IPS-NIHi7 (cell line): ENCODE measurements at regions not wholly inside any gene's neighbourhood (a gene's known extent, or its start where the extent isn't known, plus 50 kb on each side); places are given as distances from the start of the nearest gene placed in this dataset.
"Not testable (repeated sequence)": the region's sequence is repeated elsewhere in the genome, so short reads cannot be mapped to it uniquely, and the experiment has no call there.

Experiments used
- DNase-seq: peaks from one replicate; pipeline ENCODE4 v3.0.0; 2012; ENCODE audit warnings: mixed read lengths; ENCODE audit errors: extremely low spot score

DNA sequence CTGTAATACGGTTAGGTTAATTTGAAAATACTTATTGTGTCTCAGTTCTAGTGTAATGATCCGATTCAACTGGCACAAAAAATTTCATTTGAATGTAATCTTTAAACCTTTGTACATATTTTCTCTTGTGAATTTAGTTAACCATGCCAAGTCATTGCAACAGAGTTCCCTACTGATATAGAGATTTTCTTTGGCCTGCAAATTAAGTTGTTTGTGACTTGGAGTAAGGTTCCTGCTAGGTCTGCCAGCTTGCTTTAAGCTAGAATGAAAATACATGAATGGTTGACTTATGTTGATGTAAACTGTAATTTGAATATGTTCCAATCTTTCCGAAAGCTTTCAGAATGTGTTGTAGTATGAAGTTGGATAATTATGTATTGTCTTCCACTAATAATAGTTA is 1004.1 kb upstream of the EDIL3 start:
- no peak for DNase-seq

DNA sequence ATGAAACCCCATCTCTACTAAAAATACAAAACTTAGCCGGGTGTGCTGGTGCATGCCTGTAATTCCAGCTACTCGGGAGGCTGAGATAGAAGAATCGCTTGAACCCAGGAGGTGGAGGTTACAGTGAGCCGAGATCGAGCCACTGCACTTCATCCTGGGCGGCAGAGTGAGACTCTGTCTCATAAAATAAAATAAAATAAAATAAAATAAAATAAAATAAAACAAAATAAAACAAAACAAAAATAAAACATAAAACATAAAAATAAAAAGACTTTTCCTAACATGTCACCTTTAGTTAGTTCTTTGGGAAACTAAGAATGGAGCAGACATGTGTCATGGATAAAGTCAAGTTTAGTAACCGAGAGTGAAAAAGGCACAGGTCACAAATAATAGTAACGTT is 1007.6 kb upstream of the EDIL3 start:
- not testable (repeated sequence) for DNase-seq

DNA sequence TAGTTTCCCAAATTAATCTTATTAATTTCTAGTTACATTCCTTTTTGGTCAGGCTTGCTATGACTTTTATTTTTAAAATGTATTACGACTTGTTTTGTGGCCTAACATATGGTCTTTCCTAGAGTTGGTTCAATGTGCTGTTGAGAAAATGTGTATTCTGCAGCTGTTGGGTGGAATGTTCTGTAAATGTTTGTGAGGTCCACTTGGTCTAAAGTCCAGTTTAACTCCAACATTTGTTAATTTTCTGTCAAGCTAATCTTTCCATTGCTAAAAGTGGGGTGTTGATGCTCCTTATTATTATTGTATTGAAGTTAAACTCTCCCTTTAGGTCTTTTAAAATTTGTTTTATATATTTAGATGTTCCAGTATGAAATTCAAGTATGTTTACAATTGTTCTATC is 1010.8 kb upstream of the EDIL3 start:
- no peak for DNase-seq

DNA sequence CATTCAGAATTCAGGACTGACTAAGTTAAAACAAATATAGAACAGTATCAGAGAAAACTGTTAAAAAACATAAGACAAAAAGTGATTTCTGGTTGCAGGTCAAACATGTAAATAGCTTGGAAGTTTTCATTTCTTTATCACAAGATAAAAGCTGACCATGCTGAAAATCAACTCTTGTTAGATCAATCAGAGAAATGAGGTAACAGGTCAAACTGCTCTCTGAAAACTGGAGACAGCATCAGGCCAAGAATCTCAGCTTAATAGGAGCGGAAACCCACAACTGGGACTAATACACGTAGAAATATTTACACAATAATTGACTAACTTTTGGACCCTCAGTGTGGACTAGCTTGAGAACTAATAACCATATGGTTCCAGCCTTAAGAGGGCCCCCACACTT is 1012.8 kb upstream of the EDIL3 start:
- DNase-seq, result no peak

DNA sequence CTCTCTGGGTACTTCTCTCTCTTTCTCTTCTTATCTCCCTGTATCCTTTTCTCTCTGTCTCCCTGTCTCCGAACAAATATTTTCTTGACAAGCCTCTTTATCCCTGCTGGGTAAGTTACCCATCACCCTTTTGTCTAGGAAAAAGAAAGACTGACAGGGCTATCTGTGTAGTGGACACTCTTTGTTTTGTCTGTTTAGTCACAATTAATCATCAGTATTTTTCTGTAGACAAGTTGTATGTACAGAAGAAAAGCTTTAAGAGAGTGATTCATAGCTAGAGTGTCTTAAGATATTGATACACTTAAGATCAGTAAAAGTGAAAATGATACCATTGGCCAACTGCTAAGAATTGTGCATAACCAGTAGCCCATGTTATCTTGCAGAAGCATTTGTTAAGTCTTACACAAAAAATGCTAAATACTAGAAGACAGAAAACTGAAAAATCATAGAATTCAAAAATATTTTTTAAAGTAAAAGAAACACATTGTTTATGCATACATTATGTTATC is 1043.8 kb upstream of the EDIL3 start:
- DNase-seq, result no peak

DNA sequence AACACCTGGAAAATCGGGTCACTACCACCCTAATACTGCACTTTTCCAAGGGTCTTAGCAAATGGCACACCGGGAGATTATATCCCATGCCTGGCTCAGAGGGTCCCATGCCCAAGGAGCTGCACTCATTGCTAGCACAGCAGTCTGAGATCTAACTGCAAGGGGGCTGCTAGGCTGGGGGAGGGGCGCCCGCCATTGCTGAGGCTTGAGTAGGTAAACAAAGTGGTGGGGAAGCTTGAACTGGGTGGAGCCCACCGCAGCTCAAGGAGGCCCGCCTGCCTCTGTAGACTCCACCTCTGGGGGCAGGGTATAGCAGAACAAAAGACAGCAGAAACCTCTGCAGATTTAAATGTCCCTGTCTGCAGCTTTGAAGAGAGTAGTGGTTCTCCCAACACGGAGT is 1047.0 kb upstream of the EDIL3 start:
- not testable (repeated sequence) for DNase-seq

DNA sequence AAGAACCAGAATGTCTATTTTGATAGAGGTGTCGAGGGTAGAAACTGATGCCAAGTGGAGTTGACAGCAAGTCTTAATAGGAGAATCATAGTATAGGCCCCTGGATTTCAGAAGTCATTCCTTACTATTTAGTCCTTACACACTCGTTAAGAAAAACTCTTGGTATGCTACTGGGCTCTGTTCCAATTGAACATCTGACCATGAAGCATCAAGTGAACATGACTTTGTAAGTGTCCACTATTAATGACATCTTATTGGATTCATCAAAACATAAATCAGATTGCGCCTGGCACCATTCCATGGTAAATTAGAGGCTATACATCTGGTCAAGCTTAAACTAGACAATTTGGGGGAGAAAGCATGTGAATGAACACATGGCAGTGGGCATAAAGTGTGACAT is 1056.5 kb upstream of the EDIL3 start:
- DNase-seq, result no peak

DNA sequence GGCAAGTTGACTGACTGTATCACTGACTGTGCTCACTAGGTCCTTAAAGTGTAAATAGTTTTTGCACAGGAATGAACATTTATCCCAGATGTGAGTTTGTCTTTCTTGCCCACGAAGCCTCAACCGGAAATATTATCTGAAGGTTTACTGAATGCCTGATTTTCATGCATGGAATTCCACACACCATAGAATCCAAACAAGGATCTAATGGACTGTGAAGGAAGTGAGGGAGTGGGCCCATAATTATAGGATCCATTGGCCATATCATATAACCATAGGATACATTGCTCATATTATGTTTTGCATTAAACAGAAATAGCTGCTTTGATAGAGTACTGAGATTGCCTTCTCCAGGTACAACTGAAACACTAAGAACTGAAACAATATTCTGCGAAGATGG is 1057.2 kb upstream of the EDIL3 start:
- DNase-seq, result no peak

DNA sequence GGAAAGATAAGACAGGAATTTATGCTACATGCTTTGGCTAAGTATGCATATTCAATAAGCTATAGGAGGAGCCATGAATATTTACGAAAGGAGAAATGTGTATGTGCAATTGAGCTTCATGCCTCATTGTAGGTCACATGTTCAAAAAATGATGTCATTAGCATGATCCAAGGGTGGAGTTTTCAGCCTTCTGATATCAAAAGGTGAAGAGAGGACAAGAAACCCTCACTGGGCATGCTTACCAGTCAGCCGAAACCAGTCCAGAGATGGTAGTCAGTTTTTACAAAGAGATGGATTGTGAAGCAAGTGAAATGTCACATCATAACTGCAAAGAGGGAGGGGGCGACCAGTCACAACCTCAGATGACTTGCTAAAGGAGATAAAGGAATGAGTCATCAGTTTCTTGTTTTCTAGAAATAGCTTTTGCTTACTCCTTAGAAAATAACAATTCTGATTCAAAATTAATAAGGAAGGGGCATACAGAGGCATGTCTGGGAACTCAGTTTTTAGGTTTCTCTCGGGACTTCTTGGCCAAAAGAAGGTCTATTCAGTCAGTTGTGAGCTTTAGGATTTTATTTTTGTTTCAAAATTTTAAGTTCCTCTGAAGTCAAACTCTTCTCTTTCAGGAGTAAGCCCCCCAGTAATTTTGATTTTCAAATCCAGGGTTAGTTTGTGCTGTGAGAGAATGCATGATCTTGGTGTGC is 1067.8 kb upstream of the EDIL3 start:
- DNase-seq, result no peak

DNA sequence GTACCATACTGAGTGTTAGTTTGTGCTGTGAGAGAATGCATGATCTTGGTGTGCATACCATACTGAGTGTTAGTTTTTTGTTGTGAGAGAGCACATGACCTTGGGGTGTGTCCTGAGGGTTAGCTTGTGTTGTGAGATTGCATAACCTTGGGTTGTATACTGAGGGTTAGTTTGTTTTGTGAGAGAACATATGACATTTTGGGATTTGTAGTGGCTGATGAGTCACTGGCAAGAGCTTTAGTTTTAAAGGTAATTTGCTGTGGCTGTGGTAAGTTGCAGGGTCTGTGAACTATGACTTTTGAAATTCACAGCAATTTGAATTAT is 1068.3 kb upstream of the EDIL3 start:
- no peak for DNase-seq

DNA sequence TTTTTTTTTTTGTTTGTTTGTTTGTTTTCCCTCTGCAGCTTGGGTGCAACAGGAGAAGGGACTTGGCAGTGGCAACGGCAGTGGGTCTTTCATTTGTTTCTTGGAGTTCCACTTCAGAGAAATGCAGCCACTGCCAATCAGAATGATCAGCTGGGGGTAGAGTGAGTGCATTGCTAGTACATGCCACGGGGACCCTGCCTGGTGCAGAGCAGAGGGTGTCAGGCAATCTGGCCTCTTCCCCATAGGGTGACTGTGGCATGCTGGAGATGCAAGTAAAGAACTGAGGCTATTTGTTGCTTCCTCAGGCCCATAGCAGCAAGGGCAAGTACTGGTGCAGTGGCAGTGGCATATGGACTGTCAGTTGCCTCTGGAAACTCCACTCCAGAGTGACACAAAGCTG is 1073.6 kb upstream of the EDIL3 start:
- DNase-seq, result no peak

DNA sequence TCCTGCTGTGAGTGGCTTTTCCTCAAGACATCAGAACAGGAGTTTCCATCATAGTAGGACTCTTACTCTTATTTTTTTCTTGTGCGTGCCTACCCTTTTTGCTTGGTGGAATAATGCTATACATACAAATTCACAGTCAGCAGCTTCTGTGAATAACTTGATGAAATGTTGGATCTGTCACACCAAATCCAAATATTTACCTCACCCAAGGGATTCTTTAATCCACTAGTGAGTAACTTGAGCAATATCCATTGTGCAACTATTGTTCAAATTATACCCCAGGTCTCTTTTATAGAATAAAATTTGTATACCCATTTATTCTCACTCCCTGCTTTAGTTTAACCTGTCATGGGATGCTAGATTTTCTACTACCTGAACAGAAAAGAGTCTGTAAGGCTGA is 1078.3 kb upstream of the EDIL3 start:
- DNase-seq, result no peak

DNA sequence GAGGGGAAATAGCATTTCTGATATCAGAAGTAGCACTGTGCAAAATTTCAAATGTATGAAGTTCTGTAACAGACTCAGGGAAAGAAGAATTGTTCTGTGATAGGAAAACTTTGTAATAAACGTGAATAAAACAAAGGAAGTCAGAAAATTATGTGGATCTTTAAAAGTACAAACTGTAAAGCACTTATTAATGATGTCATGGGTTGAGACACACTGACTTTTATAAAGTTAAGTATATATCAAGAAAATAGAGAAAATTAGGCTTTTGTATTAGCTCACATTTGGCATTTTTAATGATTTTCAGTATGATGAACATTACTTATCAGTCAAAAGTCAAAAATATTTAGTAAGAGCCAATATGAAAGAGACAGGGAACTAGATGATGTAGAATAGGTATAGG is 1081.7 kb upstream of the EDIL3 start:
- no peak for DNase-seq

DNA sequence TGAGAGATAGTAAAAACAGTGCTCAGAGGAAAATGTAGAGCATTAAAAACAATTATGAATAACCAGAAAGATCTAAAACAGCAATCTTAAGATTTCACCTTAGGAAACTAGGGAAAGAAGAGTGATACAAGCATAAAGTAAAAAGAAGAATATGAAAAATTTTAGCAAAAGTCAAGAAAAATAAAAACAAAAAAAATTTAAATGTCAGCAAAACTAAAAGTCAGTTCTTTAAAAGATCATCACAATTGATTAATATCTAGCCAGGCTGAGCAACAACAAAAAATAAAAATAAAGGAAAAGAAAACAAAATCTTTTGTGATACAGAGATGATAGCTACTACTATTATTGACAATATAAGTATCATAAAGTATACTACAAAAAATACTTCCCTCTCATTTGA is 1088.1 kb upstream of the EDIL3 start:
- no peak for DNase-seq

DNA sequence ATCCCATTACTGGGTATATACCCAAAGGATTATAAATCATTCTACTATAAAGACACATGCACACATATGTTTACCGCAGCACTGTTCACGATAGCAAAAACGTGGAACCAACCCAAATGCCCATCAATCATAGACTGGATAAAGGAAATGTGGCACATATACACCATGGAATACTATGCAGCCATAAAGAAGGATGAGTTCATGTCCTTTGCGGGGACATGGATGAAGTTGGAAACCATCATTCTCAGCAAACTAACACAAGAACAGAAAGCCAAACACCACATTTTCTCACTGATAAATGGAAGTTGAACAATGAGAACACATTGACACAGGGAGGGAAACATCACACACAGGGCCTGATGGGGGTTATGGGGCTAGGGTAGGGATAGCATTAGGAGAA is 1090.5 kb upstream of the EDIL3 start:
- not testable (repeated sequence) for DNase-seq

DNA sequence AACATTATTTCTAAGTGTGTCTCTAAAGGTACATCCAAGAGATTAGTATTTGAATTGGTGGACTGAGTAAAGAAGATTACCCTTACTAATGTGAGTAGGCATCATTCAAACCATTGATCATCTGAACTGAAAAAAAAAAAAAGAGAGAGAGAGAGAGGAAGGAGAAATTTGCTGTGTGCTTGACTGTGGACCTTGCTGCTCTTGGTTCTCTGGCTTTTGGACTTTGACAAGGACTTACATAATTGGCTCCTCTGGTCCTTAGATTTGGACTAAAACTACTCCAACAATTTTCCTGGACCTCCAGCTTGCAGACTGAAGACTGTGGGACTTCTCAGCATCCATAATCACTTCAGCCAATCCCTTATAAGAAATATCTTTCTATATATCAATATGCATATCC is 1091.9 kb upstream of the EDIL3 start:
- no peak for DNase-seq

DNA sequence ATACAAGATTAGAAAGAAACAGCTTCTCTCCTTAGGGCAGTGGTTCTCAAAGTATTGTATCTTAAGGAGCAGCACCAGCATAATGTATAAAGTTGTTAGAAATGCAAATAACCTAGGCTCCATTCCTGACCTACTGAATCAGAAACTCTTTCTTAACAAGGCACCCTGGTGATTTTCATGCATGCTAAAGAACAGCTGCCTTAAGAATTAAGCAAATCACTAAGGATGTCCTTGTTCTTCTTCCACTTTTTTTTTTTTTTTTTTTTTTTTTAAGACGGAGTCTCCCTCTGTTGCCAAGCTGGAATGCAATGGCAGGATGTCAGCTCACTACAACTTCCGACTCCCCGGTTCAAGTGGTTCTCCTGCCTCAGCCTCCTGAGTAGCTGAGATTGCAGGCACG is 1095.2 kb upstream of the EDIL3 start:
- DNase-seq, result no peak

DNA sequence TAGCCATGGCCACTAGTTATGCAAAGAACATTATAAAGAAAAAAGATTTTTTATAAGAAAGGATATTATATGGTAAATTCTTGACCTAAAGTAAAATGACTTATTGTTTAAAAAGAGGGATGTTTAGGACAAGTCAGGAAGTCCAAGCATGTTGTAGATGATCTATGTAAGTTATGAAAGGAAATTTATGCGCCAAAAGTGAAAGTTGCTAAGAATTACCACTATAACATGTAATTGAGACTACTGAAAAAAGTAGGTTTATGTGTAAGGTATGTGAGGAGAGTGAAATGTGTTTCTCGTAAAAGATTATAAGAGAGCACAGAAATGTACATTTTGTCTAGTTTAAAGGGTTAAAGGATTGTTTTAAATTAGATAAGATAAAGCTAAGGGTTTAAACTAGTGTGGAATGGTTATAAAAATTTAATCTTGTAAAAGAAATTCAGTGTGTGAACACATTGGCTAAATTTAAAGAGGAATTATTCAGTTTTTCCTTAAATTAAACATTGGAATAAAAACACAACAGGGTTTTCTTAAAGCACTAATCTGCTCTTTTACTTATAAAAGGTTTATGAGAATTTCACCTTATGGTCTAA is 1100.4 kb upstream of the EDIL3 start:
- no peak for DNase-seq

DNA sequence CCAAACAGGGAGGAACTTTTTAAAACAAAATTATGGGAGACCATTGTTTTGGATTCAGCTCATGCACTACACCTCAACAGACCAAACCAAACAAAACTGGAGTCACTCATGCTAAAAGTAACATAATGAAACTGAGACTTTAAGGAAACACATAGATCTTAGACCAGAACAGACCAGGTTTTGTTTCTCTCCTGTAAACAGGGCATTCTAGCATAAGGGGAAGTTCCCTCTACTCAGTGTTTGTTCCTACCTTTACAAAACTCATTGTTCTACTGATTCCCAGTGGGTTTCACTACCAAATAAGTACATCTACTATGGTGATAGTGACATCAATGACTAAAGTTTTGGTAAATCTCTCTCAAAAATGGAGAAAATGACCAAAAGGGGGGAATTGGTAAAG is 1103.6 kb upstream of the EDIL3 start:
- no peak for DNase-seq

DNA sequence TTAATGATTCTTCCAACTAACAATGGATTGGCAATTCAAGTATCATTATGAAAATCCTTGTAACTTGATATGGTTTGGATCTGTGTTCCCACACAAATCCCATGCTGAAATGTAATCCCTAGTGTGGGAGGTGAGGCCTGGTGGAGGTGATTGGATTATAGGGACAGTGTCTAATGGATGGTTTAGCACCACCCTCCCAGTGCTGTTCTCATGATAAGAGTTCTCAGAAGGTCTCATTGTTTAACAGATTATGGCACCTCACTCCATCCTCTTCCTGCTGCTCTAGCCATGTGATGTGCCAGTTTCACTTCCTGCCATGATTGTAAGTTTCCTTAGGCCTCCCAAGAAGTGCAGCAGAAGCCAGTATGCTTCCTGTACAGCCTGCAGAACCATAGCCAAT is 1116.2 kb upstream of the EDIL3 start:
- no peak for DNase-seq

DNA sequence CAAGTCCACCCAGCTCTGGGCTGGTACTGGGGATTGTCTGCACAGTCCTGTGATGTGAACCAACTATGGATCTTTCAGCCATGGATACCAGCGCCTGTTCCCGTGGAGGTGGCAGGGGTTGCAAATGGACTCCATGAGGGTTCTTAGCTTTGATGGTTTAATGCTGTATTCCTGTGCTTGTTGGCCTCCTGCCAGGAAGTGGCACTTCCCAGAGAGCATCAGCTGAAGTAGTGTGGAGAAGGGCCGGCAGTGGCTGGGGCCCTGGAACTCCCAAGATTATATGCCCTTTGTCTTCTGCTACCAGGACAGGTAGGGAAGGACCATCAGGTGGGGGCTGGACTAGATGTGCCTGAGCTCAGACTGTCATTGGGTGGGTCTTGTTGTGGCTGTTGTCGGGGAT is 1104.8 kb upstream of the COX7C start:
- no peak for DNase-seq

DNA sequence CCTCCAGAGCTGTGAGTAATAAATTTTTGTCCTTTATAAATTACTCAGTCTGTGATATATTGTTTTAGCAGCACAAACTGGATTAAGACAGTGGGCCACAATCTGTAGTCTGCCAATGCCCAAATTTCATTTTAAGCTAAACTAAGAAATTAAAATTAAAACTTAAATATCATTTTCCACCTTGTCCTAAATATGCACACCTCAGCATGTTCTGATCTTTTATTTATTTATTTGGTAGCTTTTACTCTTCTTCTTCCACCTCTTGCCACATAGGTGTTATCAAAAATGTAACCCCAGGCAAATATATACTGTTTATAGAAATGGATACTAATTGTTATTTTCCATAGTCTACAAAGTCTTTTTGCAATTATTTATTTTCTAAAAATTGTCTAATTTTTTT is 1102.2 kb upstream of the COX7C start:
- DNase-seq, result no peak

DNA sequence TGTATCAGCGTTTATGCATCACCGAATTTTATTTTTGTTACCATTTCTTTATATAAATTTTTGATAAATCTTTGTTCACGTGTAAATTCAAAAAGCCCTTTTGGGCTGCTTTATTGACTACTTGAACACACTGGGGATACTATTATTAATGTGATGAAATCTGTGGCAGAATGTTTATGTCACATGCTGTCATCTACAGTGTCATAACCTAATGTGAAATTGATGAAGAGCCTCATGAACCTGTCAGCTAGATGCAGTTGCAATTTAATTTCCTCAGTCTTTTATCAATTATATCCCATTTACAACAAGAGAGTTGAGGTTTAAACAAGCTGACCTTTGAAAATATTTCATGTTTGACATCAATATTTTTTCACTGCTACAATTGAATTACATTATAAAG is 1100.4 kb upstream of the COX7C start:
- DNase-seq, result no peak
